ENCODE measurements at regions not wholly inside any gene's neighbourhood (a gene's known extent, or its start where the extent isn't known, plus 50 kb on each side); places are given as distances from the start of the nearest gene placed in this dataset.

DNA sequence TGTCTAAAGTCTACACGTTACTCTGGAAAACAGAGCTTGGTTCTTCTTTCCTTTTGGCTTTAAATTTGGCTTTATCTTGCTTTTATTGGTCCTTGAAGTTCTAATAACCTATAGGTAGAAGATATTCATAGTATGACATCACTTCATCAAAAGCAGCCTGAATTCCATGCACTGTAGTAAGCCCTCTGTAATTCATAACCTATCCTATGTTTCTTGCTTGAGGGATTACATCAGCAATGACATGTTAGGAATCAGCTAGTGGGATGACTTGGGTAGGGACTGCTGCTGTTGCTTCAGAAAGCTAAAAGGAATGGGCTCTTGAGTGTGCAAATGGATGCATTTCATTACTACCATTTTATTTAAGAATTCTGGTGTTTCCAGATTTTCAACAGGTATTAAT, 184.9 kb downstream of the PTEN start:
- no CpG with 5 or more reads among the region's 1 CpG for WGBS (ENCODE audit: extremely low coverage, insufficient coverage, low lambda C conversion rate)
- H3K79me2 ChIP-seq (ENCODE audit: control insufficient read depth, insufficient read depth, low read length) = no peaks in the 10 kb centered on the region
- H3K36me3 ChIP-seq (ENCODE audit: control insufficient read depth, insufficient read depth, low read length) = no peaks in the 10 kb centered on the region

DNA sequence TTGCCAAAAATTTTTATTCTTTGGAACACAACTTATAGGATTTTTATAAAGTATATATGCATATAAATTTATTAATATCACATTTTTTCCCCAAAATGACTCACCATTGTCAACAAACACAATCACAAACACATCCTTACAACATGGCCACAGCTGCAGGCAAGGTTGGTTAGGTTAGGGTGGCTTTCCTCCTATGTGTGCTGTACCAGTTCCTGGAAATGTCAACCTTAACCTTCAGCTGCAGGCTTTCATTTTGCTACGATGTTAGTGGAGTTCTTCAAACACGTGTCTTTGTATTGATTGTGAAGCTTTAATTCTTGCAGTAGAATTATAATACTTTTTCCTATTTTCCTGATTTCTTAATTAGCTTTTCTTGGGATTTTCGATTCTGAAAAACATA, 185.8 kb downstream of the PTEN start:
- Histone ChIP-seq H3K4me3 (ENCODE audit: low read length) (no peak overlapping the region), H3K36me3 (ENCODE audit: control insufficient read depth, insufficient read depth, low read length) (no peaks in the 10 kb centered on the region), H2BK15ac (replicated peaks; ENCODE audit: low read depth) (no peak overlapping the region), H3K27ac (ENCODE audit: low read depth, low read length) (no peak overlapping the region), H3K27me3 (ENCODE audit: insufficient read depth, low read length, poor library complexity) (no peaks in the 10 kb centered on the region), H3K79me2 (ENCODE audit: control insufficient read depth, insufficient read depth, low read length) (no peaks in the 10 kb centered on the region), H4K8ac (ENCODE audit: low read depth, low read length) (no peak overlapping the region), H2BK120ac (ENCODE audit: low read depth, low read length) (no peak overlapping the region), H3K9ac (ENCODE audit: low read length) (no peak overlapping the region), H3K79me1 (ENCODE audit: low read length) (no peaks in the 10 kb centered on the region), H3K23ac (ENCODE audit: low read length) (no peak overlapping the region), H3K56ac (ENCODE audit: low read length) (no peak overlapping the region), H2BK5ac (ENCODE audit: low read length) (no peak overlapping the region), H3K4me1 (ENCODE audit: control insufficient read depth, low read depth, low read length) (no peaks in the 10 kb centered on the region), H3K4ac (ENCODE audit: low read depth, low read length) (no peak overlapping the region), H2AK5ac (ENCODE audit: low read length) (no peak overlapping the region), H3K4me2 (ENCODE audit: low read length) (no peak overlapping the region), H3K18ac (ENCODE audit: low read length) (no peak overlapping the region), H4K5ac (ENCODE audit: low read length) (no peak overlapping the region)
- no CpG with 5 or more reads among the region's 3 CpGs for WGBS (ENCODE audit: extremely low coverage, insufficient coverage, low lambda C conversion rate)
- no peak for DNase-seq

More for the DNA sequence above, 184.9 kb downstream of the PTEN start:
- Histone ChIP-seq H3K79me1 (ENCODE audit: low read length) (no peaks in the 10 kb centered on the region), H4K8ac (ENCODE audit: low read depth, low read length) (no peak overlapping the region), H3K56ac (ENCODE audit: low read length) (no peak overlapping the region), H4K5ac (ENCODE audit: low read length) (no peak overlapping the region), H3K23ac (ENCODE audit: low read length) (no peak overlapping the region), H3K4me3 (ENCODE audit: low read length) (no peak overlapping the region), H2AK5ac (ENCODE audit: low read length) (no peak overlapping the region), H3K4me1 (ENCODE audit: control insufficient read depth, low read depth, low read length) (no peaks in the 10 kb centered on the region), H3K27ac (ENCODE audit: low read depth, low read length) (no peak overlapping the region), H3K9ac (ENCODE audit: low read length) (no peak overlapping the region), H3K4ac (ENCODE audit: low read depth, low read length) (no peak overlapping the region), H2BK120ac (ENCODE audit: low read depth, low read length) (no peak overlapping the region), H3K18ac (ENCODE audit: low read length) (no peak overlapping the region), H2BK5ac (ENCODE audit: low read length) (no peak overlapping the region), H3K27me3 (ENCODE audit: insufficient read depth, low read length, poor library complexity) (no peaks in the 10 kb centered on the region), H3K4me2 (ENCODE audit: low read length) (no peak overlapping the region), H2BK15ac (replicated peaks; ENCODE audit: low read depth) (no peak overlapping the region)
- DNase-seq = no peak

DNA sequence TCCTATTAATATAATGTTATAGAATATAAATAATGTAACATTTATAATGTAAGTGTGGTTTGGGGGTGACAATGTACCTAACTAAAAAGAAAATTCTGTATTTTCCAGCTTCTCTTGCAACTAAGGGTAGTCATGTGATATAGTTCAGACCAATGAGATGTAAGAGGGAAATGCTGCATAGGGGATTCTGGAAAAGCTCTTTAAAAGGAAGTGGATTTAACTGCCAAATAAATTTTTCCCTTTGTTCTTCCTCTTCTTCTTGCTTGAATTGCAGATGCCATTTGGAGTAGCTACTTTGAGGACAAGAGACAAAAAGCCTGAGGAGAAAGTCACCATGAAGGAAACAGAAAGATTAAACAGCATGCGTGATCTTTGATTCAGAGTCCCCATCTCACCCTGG, 194.3 kb downstream of the PTEN start:
- H3K23ac ChIP-seq (ENCODE audit: low read length) = no peak overlapping the region
- H3K27ac ChIP-seq (ENCODE audit: low read depth, low read length) = no peak overlapping the region
- DNase-seq = no peak
- no peak overlapping the region for H3K4ac ChIP-seq (ENCODE audit: low read depth, low read length)
- H3K79me2 ChIP-seq (ENCODE audit: control insufficient read depth, insufficient read depth, low read length) = no peaks in the 10 kb centered on the region
- H3K18ac ChIP-seq (ENCODE audit: low read length) = no peak overlapping the region
- no peaks in the 10 kb centered on the region for H3K79me1 ChIP-seq (ENCODE audit: low read length)
- no peak overlapping the region for H3K56ac ChIP-seq (ENCODE audit: low read length)
- H2BK5ac ChIP-seq (ENCODE audit: low read length) = no peak overlapping the region
- no peak overlapping the region for H2BK120ac ChIP-seq (ENCODE audit: low read depth, low read length)
- no peak overlapping the region for H4K8ac ChIP-seq (ENCODE audit: low read depth, low read length)
- no peaks in the 10 kb centered on the region for H3K36me3 ChIP-seq (ENCODE audit: control insufficient read depth, insufficient read depth, low read length)
- no peak overlapping the region for H4K5ac ChIP-seq (ENCODE audit: low read length)
- no peak overlapping the region for H2AK5ac ChIP-seq (ENCODE audit: low read length)
- H3K9ac ChIP-seq (ENCODE audit: low read length) = no peak overlapping the region
- H3K4me3 ChIP-seq (ENCODE audit: low read length) = no peak overlapping the region
- no CpG with 5 or more reads among the region's 1 CpG for WGBS (ENCODE audit: extremely low coverage, insufficient coverage, low lambda C conversion rate)
- no peak overlapping the region for H2BK15ac ChIP-seq (replicated peaks; ENCODE audit: low read depth)
- H3K4me2 ChIP-seq (ENCODE audit: low read length) = no peak overlapping the region
- no peaks in the 10 kb centered on the region for H3K4me1 ChIP-seq (ENCODE audit: control insufficient read depth, low read depth, low read length)
- no peaks in the 10 kb centered on the region for H3K27me3 ChIP-seq (ENCODE audit: insufficient read depth, low read length, poor library complexity)

DNA sequence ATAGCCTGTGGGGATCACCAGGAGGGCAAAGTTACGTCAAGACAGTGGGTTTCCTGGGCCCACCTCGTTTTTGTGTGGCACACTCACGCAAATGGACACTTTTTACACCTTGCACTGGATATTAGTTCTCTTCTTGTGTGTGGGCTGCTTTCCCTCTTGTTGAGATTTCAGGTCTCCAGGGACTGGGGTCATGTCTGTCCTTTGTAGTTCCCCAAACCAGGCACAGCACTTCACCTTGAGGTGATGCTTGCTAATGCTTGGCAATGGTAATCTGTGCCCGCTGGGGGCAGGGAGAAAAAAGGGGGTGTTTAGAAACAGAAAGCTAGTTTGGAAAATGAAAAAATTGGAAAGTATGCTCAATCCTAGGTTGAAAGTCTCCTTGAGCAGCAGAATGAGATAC, 195.3 kb downstream of the PTEN start:
- Histone ChIP-seq H2BK5ac (ENCODE audit: low read length) (no peak overlapping the region), H3K9ac (ENCODE audit: low read length) (no peak overlapping the region), H2BK120ac (ENCODE audit: low read depth, low read length) (no peak overlapping the region), H3K23ac (ENCODE audit: low read length) (no peak overlapping the region), H3K36me3 (ENCODE audit: control insufficient read depth, insufficient read depth, low read length) (no peaks in the 10 kb centered on the region), H3K27me3 (ENCODE audit: insufficient read depth, low read length, poor library complexity) (no peaks in the 10 kb centered on the region), H3K4me2 (ENCODE audit: low read length) (no peak overlapping the region), H3K79me1 (ENCODE audit: low read length) (no peaks in the 10 kb centered on the region), H3K4me3 (ENCODE audit: low read length) (no peak overlapping the region), H3K4me1 (ENCODE audit: control insufficient read depth, low read depth, low read length) (no peaks in the 10 kb centered on the region), H3K56ac (ENCODE audit: low read length) (no peak overlapping the region), H3K79me2 (ENCODE audit: control insufficient read depth, insufficient read depth, low read length) (no peaks in the 10 kb centered on the region), H3K18ac (ENCODE audit: low read length) (no peak overlapping the region), H2AK5ac (ENCODE audit: low read length) (no peak overlapping the region), H4K5ac (ENCODE audit: low read length) (no peak overlapping the region), H4K8ac (ENCODE audit: low read depth, low read length) (no peak overlapping the region), H2BK15ac (replicated peaks; ENCODE audit: low read depth) (no peak overlapping the region), H3K27ac (ENCODE audit: low read depth, low read length) (no peak overlapping the region), H3K4ac (ENCODE audit: low read depth, low read length) (no peak overlapping the region)
- DNase-seq = no peak
- no CpG with 5 or more reads among the region's 4 CpGs for WGBS (ENCODE audit: extremely low coverage, insufficient coverage, low lambda C conversion rate)

DNA sequence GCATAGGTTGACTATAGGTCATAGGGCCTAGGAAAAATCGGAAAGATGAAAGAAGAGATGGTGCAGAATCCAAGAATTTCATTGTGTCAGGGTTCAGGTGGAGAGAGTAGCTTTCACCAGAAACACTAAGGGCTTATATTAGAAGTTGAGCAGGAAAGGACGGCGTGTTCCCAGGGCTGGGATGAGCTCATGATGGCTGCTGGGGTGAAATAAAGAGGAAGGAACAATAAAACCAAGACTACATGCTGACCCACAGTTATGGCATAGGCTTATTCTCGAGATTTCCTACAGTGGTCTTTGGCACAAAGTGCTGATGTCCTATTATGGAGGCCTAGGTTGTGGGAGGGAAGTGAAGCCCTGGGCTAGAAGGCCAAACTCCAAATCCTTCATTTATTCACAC, 195.8 kb downstream of the PTEN start:
- no peak overlapping the region for H3K9ac ChIP-seq (ENCODE audit: low read length)
- no peaks in the 10 kb centered on the region for H3K4me1 ChIP-seq (ENCODE audit: control insufficient read depth, low read depth, low read length)
- H3K4me3 ChIP-seq (ENCODE audit: low read length) = no peak overlapping the region
- H4K8ac ChIP-seq (ENCODE audit: low read depth, low read length) = no peak overlapping the region
- no peak overlapping the region for H2BK5ac ChIP-seq (ENCODE audit: low read length)
- no peaks in the 10 kb centered on the region for H3K79me1 ChIP-seq (ENCODE audit: low read length)
- no peak overlapping the region for H2BK120ac ChIP-seq (ENCODE audit: low read depth, low read length)
- no peak overlapping the region for H3K27ac ChIP-seq (ENCODE audit: low read depth, low read length)
- H3K56ac ChIP-seq (ENCODE audit: low read length) = no peak overlapping the region
- H3K4ac ChIP-seq (ENCODE audit: low read depth, low read length) = no peak overlapping the region
- no peak overlapping the region for H3K23ac ChIP-seq (ENCODE audit: low read length)
- no peak for DNase-seq
- no peak overlapping the region for H4K5ac ChIP-seq (ENCODE audit: low read length)
- H3K36me3 ChIP-seq (ENCODE audit: control insufficient read depth, insufficient read depth, low read length) = no peaks in the 10 kb centered on the region
- no peak overlapping the region for H2AK5ac ChIP-seq (ENCODE audit: low read length)
- H3K27me3 ChIP-seq (ENCODE audit: insufficient read depth, low read length, poor library complexity) = no peaks in the 10 kb centered on the region
- WGBS (ENCODE audit: extremely low coverage, insufficient coverage, low lambda C conversion rate) = no CpG with 5 or more reads among the region's 4 CpGs
- no peak overlapping the region for H2BK15ac ChIP-seq (replicated peaks; ENCODE audit: low read depth)
- H3K79me2 ChIP-seq (ENCODE audit: control insufficient read depth, insufficient read depth, low read length) = no peaks in the 10 kb centered on the region
- no peak overlapping the region for H3K18ac ChIP-seq (ENCODE audit: low read length)
- no peak overlapping the region for H3K4me2 ChIP-seq (ENCODE audit: low read length)

DNA sequence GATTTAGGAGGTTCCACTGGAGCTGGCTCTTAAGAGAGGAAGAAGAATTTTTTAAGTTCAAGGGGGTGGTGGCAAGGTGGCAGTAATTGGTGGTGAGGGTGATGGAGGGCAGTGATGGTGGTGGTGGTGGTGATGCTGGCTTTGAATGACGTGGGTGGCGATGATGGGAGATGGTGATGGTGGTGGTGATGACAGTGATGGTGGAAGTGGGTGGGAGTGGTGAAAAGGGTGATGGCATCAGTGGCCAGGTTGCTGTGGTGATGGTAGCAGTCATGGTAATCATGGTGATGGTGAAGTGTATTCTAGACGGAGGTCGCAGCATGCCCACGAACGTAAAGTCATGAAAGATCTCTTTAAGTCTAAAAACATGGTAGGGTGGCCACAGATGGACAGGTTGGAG, 197.3 kb downstream of the PTEN start:
- Histone ChIP-seq H3K27ac (ENCODE audit: low read depth, low read length) (no peak overlapping the region), H3K36me3 (ENCODE audit: control insufficient read depth, insufficient read depth, low read length) (no peaks in the 10 kb centered on the region), H3K27me3 (ENCODE audit: insufficient read depth, low read length, poor library complexity) (no peaks in the 10 kb centered on the region), H3K9ac (ENCODE audit: low read length) (no peak overlapping the region), H3K23ac (ENCODE audit: low read length) (no peak overlapping the region), H3K4me1 (ENCODE audit: control insufficient read depth, low read depth, low read length) (no peaks in the 10 kb centered on the region), H2BK15ac (replicated peaks; ENCODE audit: low read depth) (no peak overlapping the region), H2BK5ac (ENCODE audit: low read length) (no peak overlapping the region), H4K5ac (ENCODE audit: low read length) (no peak overlapping the region), H3K56ac (ENCODE audit: low read length) (no peak overlapping the region), H2AK5ac (ENCODE audit: low read length) (no peak overlapping the region), H3K79me2 (ENCODE audit: control insufficient read depth, insufficient read depth, low read length) (no peaks in the 10 kb centered on the region), H3K4me3 (ENCODE audit: low read length) (no peak overlapping the region), H3K79me1 (ENCODE audit: low read length) (no peaks in the 10 kb centered on the region), H2BK120ac (ENCODE audit: low read depth, low read length) (no peak overlapping the region), H3K18ac (ENCODE audit: low read length) (no peak overlapping the region), H3K4ac (ENCODE audit: low read depth, low read length) (no peak overlapping the region), H3K4me2 (ENCODE audit: low read length) (no peak overlapping the region), H4K8ac (ENCODE audit: low read depth, low read length) (no peak overlapping the region)
- no CpG with 5 or more reads among the region's 6 CpGs for WGBS (ENCODE audit: extremely low coverage, insufficient coverage, low lambda C conversion rate)
- no peak for DNase-seq

All from mesendoderm (in vitro differentiated cells).